GM12865 (cell line): ENCODE measurements at regions not wholly inside any gene's neighbourhood (a gene's known extent, or its start where the extent isn't known, plus 50 kb on each side); places are given as distances from the start of the nearest gene placed in this dataset.

Experiments used
- DNase-seq: peaks from one replicate; pipeline ENCODE4 v3.0.0; 2010; ENCODE audit warnings: low read depth
- H3K4me3 ChIP-seq: 2 replicates; pipeline ENCODE4 v1.5.1; 2011; ENCODE audit warnings: mild to moderate bottlenecking, low read depth, low read length, control low read depth
- TF ChIP-seq, protein P1 (sequence below): IDR thresholded peaks from 2 replicates; pipeline ENCODE4 v1.5.1; 2011; ENCODE audit warnings: low read length, control low read depth, low read depth, inconsistent platforms; ENCODE audit not compliant: insufficient read depth; ENCODE audit errors: missing control alignments

DNA sequence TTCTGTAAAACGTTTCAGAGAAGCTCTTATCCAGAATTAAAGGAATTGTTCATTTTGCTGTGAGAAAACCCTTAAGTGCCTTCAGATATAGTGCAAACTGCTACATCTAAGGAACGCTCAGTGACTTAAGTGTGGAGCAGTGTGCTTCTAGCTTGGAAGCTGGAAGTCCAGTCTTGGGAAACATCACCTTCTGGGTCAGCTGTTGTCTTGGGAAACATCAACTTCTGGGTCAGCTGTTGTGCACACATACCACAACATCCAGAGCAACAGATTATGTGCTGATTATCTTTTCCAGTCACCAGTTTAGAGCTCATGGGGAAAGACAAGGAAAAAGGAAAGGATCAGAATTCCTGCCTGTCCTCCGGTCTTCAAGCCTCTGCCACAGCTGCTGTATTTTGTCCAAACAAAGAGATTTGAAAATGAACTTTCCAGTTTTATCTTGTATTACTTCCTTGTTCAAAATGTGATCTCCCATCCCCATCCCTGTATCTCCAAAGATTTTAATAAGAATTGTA, 713.6 kb downstream of the NSUN3 start:
- DNase-seq, result no peak
- TF ChIP-seq, protein P1, sequence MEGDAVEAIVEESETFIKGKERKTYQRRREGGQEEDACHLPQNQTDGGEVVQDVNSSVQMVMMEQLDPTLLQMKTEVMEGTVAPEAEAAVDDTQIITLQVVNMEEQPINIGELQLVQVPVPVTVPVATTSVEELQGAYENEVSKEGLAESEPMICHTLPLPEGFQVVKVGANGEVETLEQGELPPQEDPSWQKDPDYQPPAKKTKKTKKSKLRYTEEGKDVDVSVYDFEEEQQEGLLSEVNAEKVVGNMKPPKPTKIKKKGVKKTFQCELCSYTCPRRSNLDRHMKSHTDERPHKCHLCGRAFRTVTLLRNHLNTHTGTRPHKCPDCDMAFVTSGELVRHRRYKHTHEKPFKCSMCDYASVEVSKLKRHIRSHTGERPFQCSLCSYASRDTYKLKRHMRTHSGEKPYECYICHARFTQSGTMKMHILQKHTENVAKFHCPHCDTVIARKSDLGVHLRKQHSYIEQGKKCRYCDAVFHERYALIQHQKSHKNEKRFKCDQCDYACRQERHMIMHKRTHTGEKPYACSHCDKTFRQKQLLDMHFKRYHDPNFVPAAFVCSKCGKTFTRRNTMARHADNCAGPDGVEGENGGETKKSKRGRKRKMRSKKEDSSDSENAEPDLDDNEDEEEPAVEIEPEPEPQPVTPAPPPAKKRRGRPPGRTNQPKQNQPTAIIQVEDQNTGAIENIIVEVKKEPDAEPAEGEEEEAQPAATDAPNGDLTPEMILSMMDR, result no peak

DNA sequence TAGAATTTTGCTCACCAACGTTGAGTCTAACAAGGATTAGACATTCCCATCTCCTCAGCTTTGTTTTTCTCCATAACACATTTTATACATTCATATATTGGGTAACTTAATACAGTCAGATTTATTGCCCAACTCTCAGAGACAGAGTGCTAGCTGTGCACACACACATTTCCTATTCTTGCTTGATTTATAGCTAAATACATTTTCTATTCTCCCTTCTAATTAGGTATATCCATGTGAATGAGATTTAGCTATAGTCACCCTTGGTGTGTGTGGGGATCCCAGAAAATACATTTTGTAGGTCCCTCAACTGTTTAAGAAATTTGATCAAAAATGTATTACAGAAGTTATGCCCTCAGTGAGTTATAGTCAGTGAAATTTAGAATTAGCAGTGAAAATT, 715.4 kb downstream of the NSUN3 start:
- H3K4me3 ChIP-seq, result no peak overlapping the region
- TF ChIP-seq, protein P1, result no peak
- no peak for DNase-seq

More for the DNA sequence above, 713.6 kb downstream of the NSUN3 start:
- no peak overlapping the region for H3K4me3 ChIP-seq

- TF ChIP-seq, protein P1, result no peak
These were observed 716.1 kb downstream of the NSUN3 start for GRCh38 chr3:94778814-94779494.

DNA sequence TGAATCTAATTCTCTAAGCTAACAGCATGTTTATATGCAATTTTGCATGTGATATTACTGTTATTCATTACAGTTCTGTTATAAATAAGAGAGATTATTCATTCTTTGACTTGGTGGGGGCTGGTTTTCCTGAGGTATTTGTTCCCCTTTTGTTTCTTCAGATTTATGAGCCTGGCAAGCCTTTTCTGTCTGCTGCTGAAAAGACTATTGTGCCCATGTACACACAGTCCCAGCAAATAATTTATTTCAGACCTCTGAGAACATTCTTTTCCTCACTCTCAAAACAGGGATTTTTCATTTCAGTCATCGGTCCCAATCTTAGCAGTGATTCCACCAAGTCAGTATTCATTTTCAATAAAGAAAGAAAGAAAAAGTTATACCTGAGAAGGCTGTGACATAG, 716.8 kb downstream of the NSUN3 start:
- TF ChIP-seq, protein P1, result no peak
- no peak overlapping the region for H3K4me3 ChIP-seq
- DNase-seq, result no peak

More at GRCh38 chr3:94778814-94779494, 716.1 kb downstream of the NSUN3 start:
- no peak for DNase-seq
- no peak overlapping the region for H3K4me3 ChIP-seq

DNA sequence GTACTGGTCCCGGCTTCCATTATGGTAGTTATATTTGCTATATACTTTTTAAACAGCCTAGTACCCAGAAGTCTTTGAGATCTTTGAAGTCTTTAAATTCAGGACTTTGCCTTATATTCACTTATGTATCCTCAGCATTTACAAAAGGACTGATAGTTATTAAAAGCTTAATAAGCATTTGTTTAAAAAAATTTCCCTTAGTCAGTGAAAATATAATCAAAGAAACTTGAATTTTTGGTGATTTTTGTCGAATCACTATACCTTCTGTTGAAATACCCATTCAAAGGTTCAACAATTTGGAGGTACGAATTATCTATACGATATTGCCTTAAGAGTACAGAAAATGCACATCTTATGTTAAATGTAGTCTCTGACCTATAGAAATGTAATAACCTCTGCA, 721.4 kb downstream of the NSUN3 start:
- H3K4me3 ChIP-seq, result no peak overlapping the region
- no peak for DNase-seq
- TF ChIP-seq, protein P1, result no peak

DNA sequence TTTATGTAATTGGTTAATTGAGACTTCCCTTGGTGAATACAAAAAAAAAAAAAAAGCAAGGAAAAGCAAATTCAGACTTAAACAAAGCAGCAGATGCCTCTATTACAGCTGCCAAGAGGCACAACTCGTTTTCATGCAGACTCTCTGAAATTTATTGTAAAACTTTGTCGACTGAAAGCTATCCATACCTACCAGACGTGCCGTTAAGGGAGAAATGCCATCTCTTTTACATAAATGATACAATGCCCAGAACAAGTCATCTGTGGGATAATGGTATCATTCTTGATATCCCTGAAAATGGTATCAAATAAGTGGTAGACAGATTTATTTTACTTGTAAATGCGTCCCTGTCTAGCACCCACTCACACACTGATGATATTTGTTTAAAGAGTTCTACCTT, 724.2 kb downstream of the NSUN3 start:
- no peak overlapping the region for H3K4me3 ChIP-seq
- DNase-seq, result no peak
- TF ChIP-seq, protein P1, result no peak
